Embryonic facial prominence (tissue), 1 donor: ENCODE measurements at regions not wholly inside any gene's neighbourhood (a gene's known extent, or its start where the extent isn't known, plus 50 kb on each side); places are given as distances from the start of the nearest gene placed in this dataset.

ENCODE experiments used
- DNase-seq: peaks from one replicate; pipeline ENCODE4 v3.0.0-alpha.2; 2016; ENCODE audit errors: extremely low spot score

- DNase-seq = no peak
These were observed 332.0 kb downstream of the CYRIA start for GRCh38 chr2:16333681-16334080.

- no peak for DNase-seq
These were observed 332.7 kb downstream of the CYRIA start for GRCh38 chr2:16332681-16333557.

DNA sequence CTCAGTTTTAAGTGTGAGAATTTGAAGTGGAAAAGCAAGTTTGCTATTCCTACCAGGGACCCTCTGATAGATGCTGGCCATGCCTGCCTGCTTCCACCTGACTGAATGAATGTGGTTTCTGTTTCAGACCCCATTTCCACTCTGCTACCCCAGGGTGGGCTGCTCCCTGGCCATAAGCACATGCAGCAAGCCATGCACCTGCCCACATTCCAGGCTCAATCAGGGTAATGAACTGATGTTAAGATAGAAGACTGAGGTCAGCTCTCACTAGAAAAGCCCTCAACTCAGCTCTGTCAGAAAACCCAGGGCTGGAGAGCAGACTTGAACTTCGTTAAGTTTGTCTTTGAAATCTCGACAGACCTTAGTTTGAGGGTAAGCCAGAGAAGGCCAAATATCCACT, 333.9 kb downstream of the CYRIA start:
- no peak for DNase-seq

GRCh38 chr2:16330982-16331381, 334.7 kb downstream of the CYRIA start:
- DNase-seq = no peak

GRCh38 chr2:16330571-16330970, 335.1 kb downstream of the CYRIA start:
- peak; percentile 58 for DNase-seq

DNA sequence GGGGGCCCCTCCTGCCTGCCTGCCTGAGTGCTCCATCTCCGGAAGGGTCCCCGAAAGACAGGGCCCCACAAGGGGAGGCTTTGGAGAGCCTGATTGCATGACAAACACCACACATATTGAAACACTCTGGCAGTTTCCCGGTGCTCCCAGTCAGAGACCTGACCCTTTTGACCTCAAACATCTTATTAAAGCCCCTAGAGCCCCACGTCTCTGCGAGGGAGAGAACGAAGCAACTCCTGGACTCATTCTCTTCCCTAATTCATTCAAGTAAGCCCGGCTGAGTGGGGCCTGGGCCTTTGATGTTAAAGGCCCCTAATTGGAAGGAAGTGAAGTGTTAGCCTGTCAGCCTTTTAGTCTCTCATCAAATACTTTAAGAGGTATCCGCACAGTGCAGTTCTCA, 335.6 kb downstream of the CYRIA start:
- no peak for DNase-seq

GRCh38 chr2:16329421-16329820, 336.2 kb downstream of the CYRIA start:
- no peak for DNase-seq

DNA sequence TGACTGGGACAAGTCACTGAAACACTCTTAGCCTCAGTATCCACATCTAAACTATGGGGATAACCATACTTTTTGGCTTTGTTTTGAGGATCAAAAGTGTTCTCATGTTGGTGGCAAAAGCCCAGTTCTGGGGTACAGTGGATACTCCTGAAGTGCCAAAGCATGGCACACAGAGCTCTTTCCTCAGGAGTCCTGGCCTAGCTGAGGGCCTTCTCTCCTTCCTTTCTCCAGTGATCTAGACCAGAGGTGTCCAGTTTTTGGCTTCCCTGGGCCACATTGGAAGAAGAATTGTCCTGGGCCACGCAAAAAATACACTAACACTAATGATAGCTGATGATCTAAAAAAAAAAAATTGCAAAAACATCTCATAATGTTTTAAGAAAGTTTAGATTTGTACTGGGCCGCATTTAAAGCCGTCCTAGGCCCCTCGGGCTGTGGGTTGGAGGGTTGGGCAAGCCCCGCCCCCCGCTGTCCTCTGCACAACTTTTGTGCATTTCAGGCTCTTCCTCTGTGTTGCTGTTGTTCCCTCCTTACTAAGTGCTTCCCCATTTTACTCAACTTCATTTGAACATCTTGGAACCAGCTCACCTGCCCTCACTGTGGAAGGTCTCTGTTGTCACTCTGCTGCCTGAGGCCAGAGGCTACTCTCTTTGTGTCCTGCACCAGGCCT, 337.0 kb downstream of the CYRIA start:
- no peak for DNase-seq

DNA sequence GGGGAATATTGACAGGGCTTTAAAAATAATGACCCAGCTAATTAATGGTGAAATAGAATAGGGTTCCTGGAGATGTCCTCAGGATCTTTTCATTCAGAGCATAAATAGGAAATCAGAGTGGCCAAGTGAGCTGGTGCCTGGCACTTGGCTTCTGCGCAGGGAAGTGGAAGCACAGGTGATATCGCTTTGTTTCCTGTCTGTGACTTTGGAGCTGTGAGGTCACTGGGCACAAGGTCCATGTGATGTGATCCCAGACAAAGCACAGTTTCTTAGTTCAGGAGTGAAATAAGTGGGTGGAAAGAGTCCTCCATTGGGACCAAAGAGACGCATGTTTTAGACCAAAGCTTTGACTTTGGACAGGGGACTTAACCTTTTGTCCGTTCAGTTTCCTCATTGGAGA, 338.3 kb downstream of the CYRIA start:
- DNase-seq = no peak

GRCh38 chr2:16326711-16327300, 338.8 kb downstream of the CYRIA start:
- DNase-seq = no peak

- no peak for DNase-seq
These were observed 339.6 kb downstream of the CYRIA start for GRCh38 chr2:16325976-16326510.

DNA sequence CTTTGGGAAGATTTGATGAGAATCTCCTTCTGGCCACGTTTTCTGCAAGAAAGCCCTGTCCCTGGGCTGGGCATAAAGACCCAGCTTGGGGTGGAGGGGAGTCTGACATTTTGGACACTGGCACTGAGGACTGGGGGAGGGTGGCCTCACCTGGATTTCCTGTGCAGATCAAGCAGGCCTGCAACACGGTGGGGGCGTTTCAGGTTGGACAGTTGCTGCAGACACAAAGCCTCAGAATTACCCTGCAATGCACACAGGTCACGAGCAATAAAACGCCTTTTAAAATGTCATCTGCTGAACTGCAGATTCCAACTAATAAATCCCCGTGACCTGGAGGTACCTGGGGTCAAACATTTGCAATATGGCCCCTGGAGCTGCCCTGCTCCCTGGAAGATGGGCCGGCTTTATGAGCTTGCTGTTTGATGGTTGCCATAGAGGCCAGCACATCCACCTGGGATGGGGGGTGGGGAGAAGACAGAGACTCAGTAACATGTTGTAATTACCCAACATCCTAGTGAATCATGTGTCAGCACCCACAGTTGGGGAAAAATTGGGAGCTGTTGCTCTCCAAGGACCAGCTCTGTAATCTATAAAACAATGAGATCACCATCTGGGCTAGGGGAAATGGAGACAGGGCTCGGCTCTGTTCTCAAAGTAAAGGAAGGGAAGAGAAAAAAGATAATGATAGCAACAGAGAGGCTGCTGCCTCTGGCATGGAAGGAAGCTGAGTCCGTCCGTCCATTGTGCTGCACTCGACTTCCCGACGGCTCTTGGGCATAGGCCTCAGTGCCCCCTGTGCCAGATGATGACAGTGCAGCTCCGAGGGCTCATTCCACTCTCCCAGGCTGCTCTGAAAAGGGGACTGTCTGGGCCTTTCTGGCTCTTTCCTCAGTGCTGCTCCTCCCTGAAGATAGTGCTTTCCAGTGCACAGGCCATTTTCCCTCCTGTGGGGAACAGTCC, 340.3 kb downstream of the CYRIA start:
- no peak for DNase-seq

DNA sequence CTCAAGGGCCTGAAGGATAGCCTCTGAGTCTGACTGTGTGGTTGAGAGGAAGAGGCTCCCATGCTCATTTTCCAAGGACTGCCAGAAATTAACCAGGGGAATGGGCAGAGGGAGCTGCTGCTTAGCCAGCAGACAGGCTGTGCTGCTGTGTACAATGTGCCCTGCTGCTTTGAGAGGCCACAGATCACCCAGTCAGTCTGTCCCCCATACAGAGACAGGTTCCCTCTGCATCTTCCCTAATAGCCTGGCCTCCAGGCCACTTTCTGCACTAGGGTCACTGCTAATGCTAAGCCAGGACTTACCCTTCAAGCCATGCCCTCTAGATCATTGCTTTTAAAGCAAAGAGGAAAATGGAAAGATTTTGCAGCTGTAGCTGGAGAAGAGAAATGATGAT, 341.1 kb downstream of the CYRIA start:
- no peak for DNase-seq

- DNase-seq = no peak
These were observed 341.8 kb downstream of the CYRIA start for GRCh38 chr2:16323551-16324543.

DNA sequence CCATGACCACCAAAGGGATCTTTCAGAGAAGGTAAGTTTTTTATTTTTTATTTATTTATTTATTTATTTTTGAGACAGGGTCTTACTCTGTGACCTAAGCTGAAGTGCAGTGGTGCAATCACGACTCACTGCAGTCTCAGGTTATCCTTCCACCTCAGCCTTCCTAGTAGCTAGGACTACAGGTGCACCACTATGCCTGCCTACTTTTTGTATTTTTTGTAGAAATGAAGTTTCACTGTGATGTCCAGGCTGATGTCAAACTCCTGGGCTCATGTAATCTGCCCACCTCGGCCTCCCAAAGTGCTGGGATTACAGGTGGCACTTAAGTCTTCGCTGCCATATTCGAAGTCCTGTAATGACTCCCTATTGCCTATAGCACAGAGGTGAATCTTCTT, 342.5 kb downstream of the CYRIA start:
- no peak for DNase-seq

GRCh38 chr2:16322308-16323125, 343.1 kb downstream of the CYRIA start:
- no peak for DNase-seq

DNA sequence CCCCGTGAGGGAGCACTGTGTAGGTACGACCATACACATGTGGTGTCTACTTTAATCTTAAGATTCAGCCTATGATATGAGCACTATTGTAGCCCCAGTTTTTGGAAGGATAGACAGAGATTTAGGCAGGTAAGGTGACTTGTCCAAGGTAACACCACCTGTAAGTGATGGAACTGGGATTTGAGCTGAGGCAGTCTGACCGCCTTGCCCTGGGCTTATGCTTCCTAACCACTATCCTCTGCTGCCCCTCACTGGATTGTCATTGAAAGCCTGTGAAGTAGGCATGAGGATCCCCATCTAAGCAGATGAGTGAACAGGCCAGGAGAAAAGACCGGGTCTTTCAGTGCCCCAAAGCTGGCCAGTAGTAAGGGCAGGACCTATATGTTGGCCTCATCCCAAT, 343.8 kb downstream of the CYRIA start:
- no peak for DNase-seq

DNA sequence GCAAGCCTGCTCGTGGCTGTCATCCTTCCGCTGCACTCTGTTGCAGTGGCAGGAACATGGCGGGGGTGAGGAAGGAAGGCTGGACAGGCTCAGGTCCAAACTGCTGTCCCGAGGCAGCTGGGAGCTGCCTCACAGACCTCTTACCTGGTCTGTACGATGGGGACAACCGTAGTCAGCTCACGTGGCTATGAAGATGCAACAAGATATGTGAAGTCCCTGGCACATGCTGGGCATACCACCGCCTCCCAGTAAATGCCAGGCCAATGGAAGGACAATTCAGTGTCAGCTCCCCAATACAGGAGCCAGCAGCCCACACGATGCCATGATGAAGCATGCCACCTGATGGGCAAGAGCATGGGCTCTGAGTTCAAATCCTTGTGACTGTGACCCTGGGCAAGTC, 344.4 kb downstream of the CYRIA start:
- DNase-seq = no peak

- DNase-seq = no peak
These were observed 344.9 kb downstream of the CYRIA start for GRCh38 chr2:16320716-16321115.
